PFSK-1 (cell line): ENCODE measurements at regions not wholly inside any gene's neighbourhood (a gene's known extent, or its start where the extent isn't known, plus 50 kb on each side); places are given as distances from the start of the nearest gene placed in this dataset.

Source experiments
- FOXP2 ChIP-seq: optimal IDR thresholded peaks from 2 replicates; pipeline ENCODE3; 2011; ENCODE audit warnings: borderline replicate concordance, control low read depth, inconsistent platforms; ENCODE audit not compliant: insufficient read depth; ENCODE audit errors: extremely low read length, extremely low read depth
- POLR2AphosphoS5 ChIP-seq: IDR thresholded peaks from 2 replicates; pipeline ENCODE4 v1.6.1; 2012; ENCODE audit warnings: low read depth, mild to moderate bottlenecking, control low read depth, low read length, moderate library complexity
- SIN3A ChIP-seq: IDR thresholded peaks from 2 replicates; pipeline ENCODE4 v1.6.1; 2012; ENCODE audit warnings: mild to moderate bottlenecking, low read length, moderate library complexity, borderline replicate concordance; ENCODE audit not compliant: insufficient read depth
- TF ChIP-seq, protein P1 (sequence below), 2 experiments: IDR thresholded peaks; 2 replicates each; pipeline versions ENCODE4 v1.6.1 to v1.8.0; 2011 to 2012; ENCODE audit warnings: low read depth in 2 of 2, low read length in 2 of 2, control low read depth in 1 of 2, inconsistent platforms in 1 of 2, mild to moderate bottlenecking in 1 of 2, moderate library complexity in 1 of 2; ENCODE audit not compliant: insufficient read depth in 1 of 2

GRCh38 chrX:46255046-46255445 lies 290.2 kb downstream of the ZNF674 start:
- TF ChIP-seq, protein P1, sequence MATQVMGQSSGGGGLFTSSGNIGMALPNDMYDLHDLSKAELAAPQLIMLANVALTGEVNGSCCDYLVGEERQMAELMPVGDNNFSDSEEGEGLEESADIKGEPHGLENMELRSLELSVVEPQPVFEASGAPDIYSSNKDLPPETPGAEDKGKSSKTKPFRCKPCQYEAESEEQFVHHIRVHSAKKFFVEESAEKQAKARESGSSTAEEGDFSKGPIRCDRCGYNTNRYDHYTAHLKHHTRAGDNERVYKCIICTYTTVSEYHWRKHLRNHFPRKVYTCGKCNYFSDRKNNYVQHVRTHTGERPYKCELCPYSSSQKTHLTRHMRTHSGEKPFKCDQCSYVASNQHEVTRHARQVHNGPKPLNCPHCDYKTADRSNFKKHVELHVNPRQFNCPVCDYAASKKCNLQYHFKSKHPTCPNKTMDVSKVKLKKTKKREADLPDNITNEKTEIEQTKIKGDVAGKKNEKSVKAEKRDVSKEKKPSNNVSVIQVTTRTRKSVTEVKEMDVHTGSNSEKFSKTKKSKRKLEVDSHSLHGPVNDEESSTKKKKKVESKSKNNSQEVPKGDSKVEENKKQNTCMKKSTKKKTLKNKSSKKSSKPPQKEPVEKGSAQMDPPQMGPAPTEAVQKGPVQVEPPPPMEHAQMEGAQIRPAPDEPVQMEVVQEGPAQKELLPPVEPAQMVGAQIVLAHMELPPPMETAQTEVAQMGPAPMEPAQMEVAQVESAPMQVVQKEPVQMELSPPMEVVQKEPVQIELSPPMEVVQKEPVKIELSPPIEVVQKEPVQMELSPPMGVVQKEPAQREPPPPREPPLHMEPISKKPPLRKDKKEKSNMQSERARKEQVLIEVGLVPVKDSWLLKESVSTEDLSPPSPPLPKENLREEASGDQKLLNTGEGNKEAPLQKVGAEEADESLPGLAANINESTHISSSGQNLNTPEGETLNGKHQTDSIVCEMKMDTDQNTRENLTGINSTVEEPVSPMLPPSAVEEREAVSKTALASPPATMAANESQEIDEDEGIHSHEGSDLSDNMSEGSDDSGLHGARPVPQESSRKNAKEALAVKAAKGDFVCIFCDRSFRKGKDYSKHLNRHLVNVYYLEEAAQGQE (IDR thresholded peaks at IDR 0.05; ENCODE audit: insufficient read depth in 1 of 2, low read depth in 2 of 2, low read length in 2 of 2), result no peak
- no peak for TF ChIP-seq SIN3A
- TF ChIP-seq POLR2AphosphoS5, result no peak
- TF ChIP-seq FOXP2, result no peak
